ENCODE measurements at regions not wholly inside any gene's neighbourhood (a gene's known extent, or its start where the extent isn't known, plus 50 kb on each side); places are given as distances from the start of the nearest gene placed in this dataset.

- no peak for DNase-seq (ENCODE audit: low read depth in 6 of 9, low spot score in 9 of 9)
- WGBS = 94% methylated on average over 4 of the region's 4 CpGs
- H3K27me3 ChIP-seq (ENCODE audit: control insufficient read depth in 2 of 2, insufficient read depth in 1 of 2, low read length in 1 of 2) = no peaks in the 10 kb centered on the region
- H3K9me3 ChIP-seq (ENCODE audit: control insufficient read depth in 2 of 2, insufficient read depth in 1 of 2, low read length in 1 of 2) = no peaks in the 10 kb centered on the region
- no peaks in the 10 kb centered on the region for H3K36me3 ChIP-seq (ENCODE audit: control insufficient read depth in 2 of 2, insufficient read depth in 2 of 2, low read length in 1 of 2)
- H3K27ac ChIP-seq (ENCODE audit: low read depth in 1 of 2, low read length in 1 of 2) = no peak overlapping the region
- H3K4me1 ChIP-seq (ENCODE audit: control insufficient read depth in 2 of 2, insufficient read depth in 2 of 2, low read length in 2 of 2) = no peaks in the 10 kb centered on the region
- H3K4me3 ChIP-seq (ENCODE audit: low read length in 2 of 2) = no peak overlapping the region
Measured at GRCh38 chr4:37058826-37059225, 185.7 kb upstream of the NWD2 start.

DNA sequence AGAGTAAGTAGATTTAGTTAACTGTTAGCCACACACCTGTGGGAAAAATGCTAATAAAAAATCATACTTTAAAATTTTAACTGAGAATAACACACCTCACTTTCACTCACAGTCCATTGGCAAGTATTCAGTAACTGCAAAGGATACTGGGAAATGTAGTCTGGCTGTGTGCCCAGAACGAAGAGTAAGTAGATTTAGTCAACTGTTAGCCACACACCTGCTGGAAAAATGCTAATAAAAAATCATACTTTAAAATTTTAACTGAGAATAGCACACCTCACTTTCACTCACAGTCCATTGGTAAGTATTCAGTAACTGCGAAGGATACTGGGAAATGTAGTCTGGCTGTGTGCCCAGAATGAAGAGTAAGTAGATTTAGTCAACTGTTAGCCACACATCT is 178.4 kb upstream of the NWD2 start:
- H3K4me1 ChIP-seq (ENCODE audit: control insufficient read depth in 2 of 2, insufficient read depth in 2 of 2, low read length in 2 of 2) = no peaks in the 10 kb centered on the region
- no peak overlapping the region for H3K27ac ChIP-seq (ENCODE audit: low read depth in 1 of 2, low read length in 1 of 2)
- H3K27me3 ChIP-seq (ENCODE audit: control insufficient read depth in 2 of 2, insufficient read depth in 1 of 2, low read length in 1 of 2) = no peaks in the 10 kb centered on the region
- H3K9me3 ChIP-seq (ENCODE audit: control insufficient read depth in 2 of 2, insufficient read depth in 1 of 2, low read length in 1 of 2) = no peaks in the 10 kb centered on the region
- no peak for DNase-seq (ENCODE audit: low read depth in 6 of 9, low spot score in 9 of 9)
- 63% methylated on average over 2 of the region's 2 CpGs for WGBS
- no peaks in the 10 kb centered on the region for H3K36me3 ChIP-seq (ENCODE audit: control insufficient read depth in 2 of 2, insufficient read depth in 2 of 2, low read length in 1 of 2)
- H3K4me3 ChIP-seq (ENCODE audit: low read length in 2 of 2) = no peak overlapping the region

DNA sequence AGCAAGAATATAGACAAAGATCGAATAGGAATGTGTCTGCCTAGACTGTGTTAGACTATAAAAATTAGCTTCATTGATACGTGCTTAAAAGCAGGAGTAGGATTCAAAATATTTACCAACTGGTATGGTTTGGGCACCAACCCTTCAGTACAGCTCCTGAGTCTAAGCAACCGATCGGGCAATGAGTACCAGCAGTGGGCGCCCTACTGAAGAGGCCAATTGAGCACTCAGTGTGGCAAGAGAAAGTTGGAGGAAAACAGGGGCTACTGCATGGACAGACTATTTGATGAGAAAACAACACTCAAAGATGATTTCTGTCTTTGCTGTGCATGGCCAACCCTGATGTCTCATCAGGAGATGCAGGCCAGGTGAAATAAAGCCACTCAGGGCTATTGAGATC is 176.0 kb upstream of the NWD2 start:
- no peaks in the 10 kb centered on the region for H3K27me3 ChIP-seq (ENCODE audit: control insufficient read depth in 2 of 2, insufficient read depth in 1 of 2, low read length in 1 of 2)
- DNase-seq (ENCODE audit: low read depth in 6 of 9, low spot score in 9 of 9) = no peak
- H3K4me3 ChIP-seq (ENCODE audit: low read length in 2 of 2) = no peak overlapping the region
- H3K27ac ChIP-seq (ENCODE audit: low read depth in 1 of 2, low read length in 1 of 2) = no peak overlapping the region
- WGBS = 59% methylated on average over 5 of the region's 5 CpGs
- no peaks in the 10 kb centered on the region for H3K36me3 ChIP-seq (ENCODE audit: control insufficient read depth in 2 of 2, insufficient read depth in 2 of 2, low read length in 1 of 2)
- no peaks in the 10 kb centered on the region for H3K9me3 ChIP-seq (ENCODE audit: control insufficient read depth in 2 of 2, insufficient read depth in 1 of 2, low read length in 1 of 2)
- no peaks in the 10 kb centered on the region for H3K4me1 ChIP-seq (ENCODE audit: control insufficient read depth in 2 of 2, insufficient read depth in 2 of 2, low read length in 2 of 2)

GRCh38 chr4:37070041-37070440 is 174.5 kb upstream of the NWD2 start:
- 77% methylated on average over 5 of the region's 5 CpGs for WGBS
- Histone ChIP-seq H3K4me1 (ENCODE audit: control insufficient read depth in 2 of 2, insufficient read depth in 2 of 2, low read length in 2 of 2) (no peaks in the 10 kb centered on the region), H3K36me3 (ENCODE audit: control insufficient read depth in 2 of 2, insufficient read depth in 2 of 2, low read length in 1 of 2) (no peaks in the 10 kb centered on the region), H3K27me3 (ENCODE audit: control insufficient read depth in 2 of 2, insufficient read depth in 1 of 2, low read length in 1 of 2) (no peaks in the 10 kb centered on the region), H3K4me3 (ENCODE audit: low read length in 2 of 2) (no peak overlapping the region), H3K9me3 (ENCODE audit: control insufficient read depth in 2 of 2, insufficient read depth in 1 of 2, low read length in 1 of 2) (no peaks in the 10 kb centered on the region), H3K27ac (ENCODE audit: low read depth in 1 of 2, low read length in 1 of 2) (no peak overlapping the region)
- no peak for DNase-seq (ENCODE audit: low read depth in 6 of 9, low spot score in 9 of 9)

DNA sequence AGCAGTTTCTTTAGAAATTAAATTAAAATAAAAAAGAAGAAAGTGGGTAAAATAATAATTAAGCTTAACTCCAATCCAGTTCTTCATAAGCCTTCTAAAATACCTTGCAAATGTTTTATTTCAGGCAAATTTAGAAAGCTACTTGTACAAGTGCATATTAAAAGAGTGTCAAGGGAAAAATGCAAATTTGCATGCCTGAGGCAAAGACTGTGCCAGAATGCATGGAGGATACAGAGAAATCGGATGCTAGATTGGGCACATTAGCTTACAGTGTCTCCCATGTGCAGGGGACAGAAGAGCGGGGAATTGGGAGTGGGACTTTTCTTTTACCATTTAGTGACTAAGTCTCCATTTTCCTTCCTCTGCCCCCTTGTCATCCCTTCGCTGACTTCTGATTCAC is 173.0 kb upstream of the NWD2 start:
- Histone ChIP-seq H3K4me3 (ENCODE audit: low read length in 2 of 2) (no peak overlapping the region), H3K9me3 (ENCODE audit: control insufficient read depth in 2 of 2, insufficient read depth in 1 of 2, low read length in 1 of 2) (no peaks in the 10 kb centered on the region), H3K36me3 (ENCODE audit: control insufficient read depth in 2 of 2, insufficient read depth in 2 of 2, low read length in 1 of 2) (no peaks in the 10 kb centered on the region), H3K4me1 (ENCODE audit: control insufficient read depth in 2 of 2, insufficient read depth in 2 of 2, low read length in 2 of 2) (no peaks in the 10 kb centered on the region), H3K27ac (ENCODE audit: low read depth in 1 of 2, low read length in 1 of 2) (no peak overlapping the region), H3K27me3 (ENCODE audit: control insufficient read depth in 2 of 2, insufficient read depth in 1 of 2, low read length in 1 of 2) (no peaks in the 10 kb centered on the region)
- 89% methylated on average over 3 of the region's 3 CpGs for WGBS
- DNase-seq (ENCODE audit: low read depth in 6 of 9, low spot score in 9 of 9) = no peak

DNA sequence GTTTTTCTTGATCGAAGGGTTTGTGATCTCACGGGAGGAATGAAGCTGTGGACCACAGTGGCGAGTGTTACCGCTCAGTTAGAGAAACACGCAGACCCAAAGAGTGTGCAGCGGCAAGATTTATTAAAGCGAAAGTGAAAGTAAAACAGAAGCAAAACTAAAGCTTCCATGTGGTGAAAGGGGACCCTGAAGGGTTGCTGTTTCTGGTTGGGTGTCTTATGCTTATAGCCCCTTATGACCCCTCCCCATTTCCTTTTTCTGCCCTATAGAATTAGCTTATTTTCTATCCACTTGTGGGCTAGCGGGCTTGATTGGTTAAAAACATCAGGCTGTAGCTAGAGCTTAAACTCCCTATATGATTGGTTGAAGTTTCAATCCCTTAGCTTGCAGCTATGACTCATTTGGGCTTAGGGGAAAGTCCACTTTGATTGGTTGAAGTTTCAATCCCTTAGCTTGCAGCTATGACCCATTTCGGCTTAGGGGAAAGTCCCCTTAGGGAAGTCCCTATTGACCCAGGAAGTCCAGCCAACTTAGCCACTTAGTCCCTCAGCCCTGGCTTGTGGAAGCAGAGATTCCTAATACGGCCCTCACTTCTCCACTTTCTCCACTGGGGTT is 171.2 kb upstream of the NWD2 start:
- Histone ChIP-seq H3K36me3 (ENCODE audit: control insufficient read depth in 2 of 2, insufficient read depth in 2 of 2, low read length in 1 of 2) (no peaks in the 10 kb centered on the region), H3K27me3 (ENCODE audit: control insufficient read depth in 2 of 2, insufficient read depth in 1 of 2, low read length in 1 of 2) (no peaks in the 10 kb centered on the region), H3K27ac (ENCODE audit: low read depth in 1 of 2, low read length in 1 of 2) (no peak overlapping the region), H3K9me3 (ENCODE audit: control insufficient read depth in 2 of 2, insufficient read depth in 1 of 2, low read length in 1 of 2) (no peaks in the 10 kb centered on the region), H3K4me3 (ENCODE audit: low read length in 2 of 2) (no peak overlapping the region), H3K4me1 (ENCODE audit: control insufficient read depth in 2 of 2, insufficient read depth in 2 of 2, low read length in 2 of 2) (no peaks in the 10 kb centered on the region)
- WGBS = 95% methylated on average over 10 of the region's 10 CpGs
- no peak for DNase-seq (ENCODE audit: low read depth in 6 of 9, low spot score in 9 of 9)

- Histone ChIP-seq H3K9me3 (ENCODE audit: control insufficient read depth in 2 of 2, insufficient read depth in 1 of 2, low read length in 1 of 2) (no peaks in the 10 kb centered on the region), H3K4me1 (ENCODE audit: control insufficient read depth in 2 of 2, insufficient read depth in 2 of 2, low read length in 2 of 2) (no peaks in the 10 kb centered on the region), H3K27me3 (ENCODE audit: control insufficient read depth in 2 of 2, insufficient read depth in 1 of 2, low read length in 1 of 2) (no peaks in the 10 kb centered on the region), H3K27ac (ENCODE audit: low read depth in 1 of 2, low read length in 1 of 2) (no peak overlapping the region), H3K36me3 (ENCODE audit: control insufficient read depth in 2 of 2, insufficient read depth in 2 of 2, low read length in 1 of 2) (no peaks in the 10 kb centered on the region), H3K4me3 (ENCODE audit: low read length in 2 of 2) (no peak overlapping the region)
- no peak for DNase-seq (ENCODE audit: low read depth in 6 of 9, low spot score in 9 of 9)
- 97% methylated on average over 2 of the region's 2 CpGs for WGBS
Measured at GRCh38 chr4:37082912-37083311, 161.6 kb upstream of the NWD2 start.

GRCh38 chr4:37095925-37096324 is 148.6 kb upstream of the NWD2 start:
- no peaks in the 10 kb centered on the region for H3K27me3 ChIP-seq (ENCODE audit: control insufficient read depth in 2 of 2, insufficient read depth in 1 of 2, low read length in 1 of 2)

DNA sequence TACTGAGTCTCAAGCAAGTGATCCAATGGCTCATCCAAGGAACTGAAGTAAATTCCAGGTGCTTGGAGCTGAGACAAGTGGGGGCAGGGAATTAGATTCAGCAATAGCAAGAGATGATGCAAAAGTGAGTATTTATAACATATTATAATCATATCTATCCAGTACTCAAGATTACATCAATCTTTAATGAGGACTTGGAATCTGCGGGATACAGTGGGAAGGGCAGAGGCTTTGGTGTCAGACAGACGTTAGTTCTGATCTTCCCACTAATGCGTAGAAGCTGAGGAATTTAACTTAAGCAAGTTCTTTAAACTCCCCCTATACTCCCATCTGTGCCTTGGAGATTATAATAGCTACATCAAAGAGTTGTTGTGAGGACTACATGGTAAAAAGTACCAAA is 143.4 kb upstream of the NWD2 start:
- no peak for DNase-seq (ENCODE audit: low read depth in 6 of 9, low spot score in 9 of 9)
- WGBS = 96% methylated on average over 3 of the region's 3 CpGs
- H3K4me1 ChIP-seq (ENCODE audit: control insufficient read depth in 2 of 2, insufficient read depth in 2 of 2, low read length in 2 of 2) = no peaks in the 10 kb centered on the region

More at GRCh38 chr4:37095925-37096324, 148.6 kb upstream of the NWD2 start:
- H3K9me3 ChIP-seq (ENCODE audit: control insufficient read depth in 2 of 2, insufficient read depth in 1 of 2, low read length in 1 of 2) = no peaks in the 10 kb centered on the region
- H3K27ac ChIP-seq (ENCODE audit: low read depth in 1 of 2, low read length in 1 of 2) = no peak overlapping the region
- H3K4me1 ChIP-seq (ENCODE audit: control insufficient read depth in 2 of 2, insufficient read depth in 2 of 2, low read length in 2 of 2) = no peaks in the 10 kb centered on the region
- no peaks in the 10 kb centered on the region for H3K36me3 ChIP-seq (ENCODE audit: control insufficient read depth in 2 of 2, insufficient read depth in 2 of 2, low read length in 1 of 2)
- DNase-seq (ENCODE audit: low read depth in 6 of 9, low spot score in 9 of 9) = no peak
- H3K4me3 ChIP-seq (ENCODE audit: low read length in 2 of 2) = no peak overlapping the region
- WGBS = 87% methylated on average over 1 of the region's 1 CpG

DNA sequence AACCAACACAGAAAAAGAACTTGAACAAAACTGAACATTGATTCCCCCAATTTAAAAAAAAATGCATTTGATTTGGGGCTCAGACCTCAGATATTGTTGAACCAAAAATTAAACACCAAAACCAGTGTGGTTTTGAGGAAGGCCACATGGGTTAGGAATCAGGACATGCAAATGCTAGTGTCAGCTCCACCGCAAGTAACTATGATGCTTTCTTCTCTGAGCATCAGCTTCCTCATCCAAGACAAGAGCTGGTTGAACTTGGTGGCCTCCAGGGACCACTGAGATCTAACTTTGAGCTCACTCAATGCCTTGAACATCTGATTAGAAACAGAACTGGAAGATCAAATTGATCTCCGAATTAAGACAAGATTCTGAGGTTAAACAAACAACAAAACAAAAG is 142.9 kb upstream of the NWD2 start:
- Histone ChIP-seq H3K36me3 (ENCODE audit: control insufficient read depth in 2 of 2, insufficient read depth in 2 of 2, low read length in 1 of 2) (no peaks in the 10 kb centered on the region), H3K4me3 (ENCODE audit: low read length in 2 of 2) (no peak overlapping the region), H3K27me3 (ENCODE audit: control insufficient read depth in 2 of 2, insufficient read depth in 1 of 2, low read length in 1 of 2) (no peaks in the 10 kb centered on the region), H3K4me1 (ENCODE audit: control insufficient read depth in 2 of 2, insufficient read depth in 2 of 2, low read length in 2 of 2) (no peaks in the 10 kb centered on the region), H3K27ac (ENCODE audit: low read depth in 1 of 2, low read length in 1 of 2) (no peak overlapping the region), H3K9me3 (ENCODE audit: control insufficient read depth in 2 of 2, insufficient read depth in 1 of 2, low read length in 1 of 2) (no peaks in the 10 kb centered on the region)
- DNase-seq (ENCODE audit: low read depth in 6 of 9, low spot score in 9 of 9) = no peak
- 90% methylated on average over 2 of the region's 2 CpGs for WGBS

More for the DNA sequence above, 143.4 kb upstream of the NWD2 start:
- no peak overlapping the region for H3K27ac ChIP-seq (ENCODE audit: low read depth in 1 of 2, low read length in 1 of 2)
- no peaks in the 10 kb centered on the region for H3K27me3 ChIP-seq (ENCODE audit: control insufficient read depth in 2 of 2, insufficient read depth in 1 of 2, low read length in 1 of 2)
- H3K9me3 ChIP-seq (ENCODE audit: control insufficient read depth in 2 of 2, insufficient read depth in 1 of 2, low read length in 1 of 2) = no peaks in the 10 kb centered on the region
- no peaks in the 10 kb centered on the region for H3K36me3 ChIP-seq (ENCODE audit: control insufficient read depth in 2 of 2, insufficient read depth in 2 of 2, low read length in 1 of 2)
- H3K4me3 ChIP-seq (ENCODE audit: low read length in 2 of 2) = no peak overlapping the region
